ENCODE measurements at regions not wholly inside any gene's neighbourhood (a gene's known extent, or its start where the extent isn't known, plus 50 kb on each side); places are given as distances from the start of the nearest gene placed in this dataset.
"Not testable (repeated sequence)": the region's sequence is repeated elsewhere in the genome, so short reads cannot be mapped to it uniquely, and the experiment has no call there.

DNA sequence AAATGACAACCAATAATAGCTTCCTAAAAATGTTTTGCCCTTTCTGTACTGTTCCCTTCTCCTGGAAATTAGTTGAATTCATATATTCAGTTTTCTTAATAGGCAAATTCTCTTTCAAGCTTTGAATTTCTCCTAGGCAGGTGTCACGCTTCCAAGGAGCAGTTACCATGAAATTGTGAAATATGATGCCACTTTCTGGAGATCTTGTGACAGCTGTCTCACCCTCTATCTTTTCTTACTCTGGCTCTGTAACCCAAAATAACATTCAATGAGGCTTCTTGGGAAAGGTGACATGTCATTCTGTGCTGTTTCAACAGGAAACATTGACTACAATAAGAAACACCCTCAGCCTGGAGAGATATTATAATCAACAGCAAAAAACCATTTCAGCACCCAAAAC, 80.3 kb upstream of the MRI1 start:
- ATAC-seq, result no peak
- no peak for DNase-seq
- Histone ChIP-seq H3K36me3 (no peaks in the 10 kb centered on the region), H3K4me3 (no peak overlapping the region), H3K9me3 (peaks cover 13% of the 10 kb centered on the region), H3K27me3 (no peaks in the 10 kb centered on the region), H3K27ac (no peak overlapping the region), H3K4me1 (no peaks in the 10 kb centered on the region)
- no peak for TF ChIP-seq CTCF (IDR thresholded peaks at IDR 0.05)
- intact Hi-C loops (cut with DNase I), result no loop called here

DNA sequence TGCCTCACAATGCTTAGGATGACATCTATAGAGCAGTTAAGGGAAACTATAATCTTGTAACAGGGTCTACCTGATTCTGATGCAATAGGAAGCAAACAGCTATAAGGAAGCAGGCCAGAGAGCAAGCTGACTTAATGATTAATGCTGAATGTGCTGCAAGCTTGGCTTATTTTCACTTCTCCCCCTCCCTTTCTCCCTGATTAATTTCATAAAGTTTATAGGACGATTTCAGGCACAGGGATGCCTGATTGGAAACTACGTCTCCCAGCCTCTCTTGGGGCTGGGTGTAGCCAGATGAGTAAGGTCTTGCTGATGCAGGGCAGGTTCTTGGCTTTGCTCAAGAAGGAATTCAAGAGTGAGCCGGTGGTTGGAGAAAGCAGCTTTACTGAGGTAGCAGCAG, 82.8 kb upstream of the MRI1 start:
- H3K4me1 ChIP-seq, result no peaks in the 10 kb centered on the region
- ATAC-seq (no peak), DNase-seq (no peak)
- no peak for TF ChIP-seq CTCF (IDR thresholded peaks at IDR 0.05)
- intact Hi-C loops (cut with DNase I), result no loop called here
- no peaks in the 10 kb centered on the region for H3K27me3 ChIP-seq
- H3K27ac ChIP-seq, result no peak overlapping the region
- H3K4me3 ChIP-seq, result no peak overlapping the region
- peaks cover 13% of the 10 kb centered on the region for H3K9me3 ChIP-seq
- no peaks in the 10 kb centered on the region for H3K36me3 ChIP-seq

- H3K27ac ChIP-seq; H3K27me3 ChIP-seq; ATAC-seq; H3K4me1 ChIP-seq; intact Hi-C loops (cut with DNase I); H3K4me3 ChIP-seq; H3K36me3 ChIP-seq; DNase-seq: not testable (repeated sequence)
- H3K9me3 ChIP-seq, result peaks cover 13% of the 10 kb centered on the region
These were observed 83.5 kb upstream of the MRI1 start for GRCh38 chr19:13680708-13681360.

GRCh38 chr19:13676967-13677366, 87.4 kb upstream of the MRI1 start:
- ATAC-seq; H3K27ac ChIP-seq; H3K27me3 ChIP-seq; H3K4me3 ChIP-seq; H3K4me1 ChIP-seq; DNase-seq; intact Hi-C loops (cut with DNase I); H3K36me3 ChIP-seq: not testable (repeated sequence)
- peaks cover 13% of the 10 kb centered on the region for H3K9me3 ChIP-seq

DNA sequence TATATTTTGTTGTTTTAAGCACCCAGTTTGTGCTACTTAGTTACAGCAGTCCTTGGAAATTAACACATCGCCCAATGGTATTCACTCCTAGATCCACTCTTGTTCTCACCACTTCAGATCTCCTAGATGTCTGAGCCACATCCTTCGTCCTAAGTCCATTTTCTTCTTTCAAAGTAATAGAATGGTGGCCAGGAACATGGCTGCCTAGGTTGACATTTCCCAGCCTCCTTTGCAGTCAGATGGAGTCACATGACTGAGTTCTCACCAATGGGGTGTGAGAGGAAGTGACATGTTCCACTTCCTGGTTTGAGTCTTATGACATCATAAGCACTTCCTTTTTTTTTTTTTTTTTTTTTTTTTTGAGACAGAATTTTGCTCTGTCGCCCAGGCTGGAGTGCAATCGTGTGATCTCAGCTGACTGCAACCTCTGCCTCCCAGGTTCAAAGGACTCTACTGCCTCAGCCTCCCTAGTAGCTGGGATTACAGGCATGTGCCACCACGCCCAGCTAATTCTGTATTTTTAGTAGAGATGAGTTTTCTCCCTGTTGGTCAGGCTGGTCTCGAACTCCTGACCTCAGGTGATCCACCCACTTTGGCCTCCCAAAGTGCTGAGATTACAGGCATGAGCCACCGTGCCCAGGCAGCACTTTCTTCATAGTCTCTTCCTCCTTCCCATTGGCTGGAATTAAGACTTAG, 91.7 kb upstream of the MRI1 start:
- not testable (repeated sequence) for ATAC-seq, H3K27ac ChIP-seq

GRCh38 chr19:13670846-13671245, 93.5 kb upstream of the MRI1 start:
- H3K27ac ChIP-seq, result no peak overlapping the region
- H3K9me3 ChIP-seq, result no peaks in the 10 kb centered on the region
- no peaks in the 10 kb centered on the region for H3K4me1 ChIP-seq
- H3K36me3 ChIP-seq, result no peaks in the 10 kb centered on the region
- TF ChIP-seq CTCF (IDR thresholded peaks at IDR 0.05), result no peak
- intact Hi-C loops (cut with DNase I), result no loop called here
- DNase-seq (no peak), ATAC-seq (no peak)
- H3K4me3 ChIP-seq, result no peak overlapping the region
- no peaks in the 10 kb centered on the region for H3K27me3 ChIP-seq

More for the DNA sequence above, 91.7 kb upstream of the MRI1 start:
- H3K36me3 ChIP-seq; H3K9me3 ChIP-seq; H3K27me3 ChIP-seq; H3K4me1 ChIP-seq; H3K4me3 ChIP-seq; DNase-seq; intact Hi-C loops (cut with DNase I): not testable (repeated sequence)

DNA sequence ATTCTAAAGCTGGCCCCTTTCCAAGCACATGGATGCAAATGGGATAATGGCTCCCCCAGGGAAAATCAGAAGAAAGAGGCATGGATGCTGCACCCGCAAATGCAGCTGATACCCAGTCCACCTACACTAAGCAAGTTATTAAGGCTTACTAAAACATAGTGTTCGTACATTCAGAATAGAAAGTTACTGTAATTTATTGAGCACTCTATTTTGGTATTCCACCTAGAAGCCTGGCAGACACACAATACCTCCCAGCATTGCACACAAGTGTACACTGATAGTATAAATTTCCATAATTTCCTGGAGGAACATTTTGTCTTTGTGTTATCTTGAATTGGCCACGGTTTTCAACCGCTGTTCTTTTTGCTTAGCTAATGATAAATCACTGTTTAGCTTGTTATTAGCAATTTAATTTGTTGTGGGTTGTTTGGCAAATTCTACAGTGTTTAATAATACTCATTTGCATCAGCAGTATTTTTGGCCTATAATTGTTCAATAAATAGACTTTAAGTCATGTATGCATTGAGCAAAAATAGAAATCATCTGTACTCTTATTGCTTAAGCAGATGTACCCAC, 94.5 kb upstream of the MRI1 start:
- Histone ChIP-seq H3K27me3 (no peaks in the 10 kb centered on the region), H3K4me3 (no peak overlapping the region), H3K4me1 (no peaks in the 10 kb centered on the region), H3K27ac (no peak overlapping the region), H3K36me3 (no peaks in the 10 kb centered on the region), H3K9me3 (no peaks in the 10 kb centered on the region)
- no peak for TF ChIP-seq CTCF (IDR thresholded peaks at IDR 0.05)
- intact Hi-C loops (cut with DNase I), result no loop called here
- no peak for DNase-seq
- no peak for ATAC-seq

All from upper lobe of right lung (tissue), 1 donor.